Endodermal cell (in vitro differentiated cells): ENCODE measurements at regions not wholly inside any gene's neighbourhood (a gene's known extent, or its start where the extent isn't known, plus 50 kb on each side); places are given as distances from the start of the nearest gene placed in this dataset.

Experiments used
- DNase-seq: peaks from one replicate; pipeline ENCODE4 v3.0.0-alpha.2; 2017
- H3K27ac ChIP-seq: 2 replicates; pipeline ENCODE4 v1.5.1; 2013; ENCODE audit warnings: mild to moderate bottlenecking, low read depth, low read length, moderate library complexity
- H3K27me3 ChIP-seq: 2 replicates; pipeline ENCODE4 v1.6.1; 2013; ENCODE audit warnings: mild to moderate bottlenecking, low read length, moderate library complexity; ENCODE audit not compliant: insufficient read depth, control insufficient read depth, poor library complexity, severe bottlenecking
- H3K36me3 ChIP-seq: 2 replicates; pipeline ENCODE4 v1.7.0; 2013; ENCODE audit warnings: mild to moderate bottlenecking, low read length, moderate library complexity; ENCODE audit not compliant: control insufficient read depth, insufficient read depth
- H3K4me1 ChIP-seq: one replicate; pipeline ENCODE4 v1.7.0; 2013; ENCODE audit warnings: low read length; ENCODE audit not compliant: control insufficient read depth, insufficient read depth
- H3K4me3 ChIP-seq: 2 replicates; pipeline ENCODE4 v1.5.1; 2013; ENCODE audit warnings: mild to moderate bottlenecking, low read length, moderate library complexity
- H3K9ac ChIP-seq: 2 replicates; pipeline ENCODE4 v1.6.1; 2013; ENCODE audit warnings: mild to moderate bottlenecking, low read length, moderate library complexity; ENCODE audit not compliant: poor library complexity, severe bottlenecking; ENCODE audit errors: extremely low read depth
- H3K9me3 ChIP-seq: 2 replicates; pipeline ENCODE4 v1.6.1; 2013; ENCODE audit warnings: mild to moderate bottlenecking, low read length, moderate library complexity; ENCODE audit not compliant: control insufficient read depth
- H3K27ac Mint-ChIP-seq: 2 replicates; pipeline ENCODE4 v1.8.0; 2020; ENCODE audit warnings: mixed read lengths
- H3K27me3 Mint-ChIP-seq: 2 replicates; pipeline ENCODE4 v1.8.0; 2021; ENCODE audit warnings: mild to moderate bottlenecking, mixed read lengths; ENCODE audit not compliant: insufficient read depth
- H3K36me3 Mint-ChIP-seq: 2 replicates; pipeline ENCODE4 v1.8.0; 2020; ENCODE audit warnings: low read depth, mixed read lengths
- H3K4me1 Mint-ChIP-seq: 2 replicates; pipeline ENCODE4 v1.8.0; 2020; ENCODE audit warnings: mixed read lengths
- H3K4me3 Mint-ChIP-seq: 2 replicates; pipeline ENCODE4 v1.8.0; 2020; ENCODE audit warnings: mild to moderate bottlenecking, moderate library complexity, mixed read lengths
- H3K9me3 Mint-ChIP-seq: 2 replicates; pipeline ENCODE4 v1.8.0; 2020; ENCODE audit warnings: mild to moderate bottlenecking, mixed read lengths
- WGBS, 2 experiments: methylation state at CpG; one replicate each; pipeline versions ENCODE4 v1.1.5 to v1.1.7; 2013; ENCODE audit warnings: missing lambda C conversion rate in 2 of 2, mixed read lengths in 1 of 2; ENCODE audit not compliant: insufficient coverage in 1 of 2, insufficient read length in 1 of 2; 5-methylcytosine and 5-hydroxymethylcytosine counted together
- TF ChIP-seq, protein P1 (sequence below): fragments of 200-600 bp; sonication (generic); conservative IDR thresholded peaks from 2 replicates; pipeline ENCODE4 v1.5.0; 2021; ENCODE audit warnings: antibody characterized with exemption, mild to moderate bottlenecking

- Histone ChIP-seq H3K36me3 (no peaks in the 10 kb centered on the region), H3K9ac (no peak overlapping the region), H3K4me3 (no peak overlapping the region), H3K27ac (no peak overlapping the region), H3K27me3 (no peaks in the 10 kb centered on the region), H3K4me1 (no peaks in the 10 kb centered on the region), H3K9me3 (no peaks in the 10 kb centered on the region)
- no peak for DNase-seq
- TF ChIP-seq, protein P1, sequence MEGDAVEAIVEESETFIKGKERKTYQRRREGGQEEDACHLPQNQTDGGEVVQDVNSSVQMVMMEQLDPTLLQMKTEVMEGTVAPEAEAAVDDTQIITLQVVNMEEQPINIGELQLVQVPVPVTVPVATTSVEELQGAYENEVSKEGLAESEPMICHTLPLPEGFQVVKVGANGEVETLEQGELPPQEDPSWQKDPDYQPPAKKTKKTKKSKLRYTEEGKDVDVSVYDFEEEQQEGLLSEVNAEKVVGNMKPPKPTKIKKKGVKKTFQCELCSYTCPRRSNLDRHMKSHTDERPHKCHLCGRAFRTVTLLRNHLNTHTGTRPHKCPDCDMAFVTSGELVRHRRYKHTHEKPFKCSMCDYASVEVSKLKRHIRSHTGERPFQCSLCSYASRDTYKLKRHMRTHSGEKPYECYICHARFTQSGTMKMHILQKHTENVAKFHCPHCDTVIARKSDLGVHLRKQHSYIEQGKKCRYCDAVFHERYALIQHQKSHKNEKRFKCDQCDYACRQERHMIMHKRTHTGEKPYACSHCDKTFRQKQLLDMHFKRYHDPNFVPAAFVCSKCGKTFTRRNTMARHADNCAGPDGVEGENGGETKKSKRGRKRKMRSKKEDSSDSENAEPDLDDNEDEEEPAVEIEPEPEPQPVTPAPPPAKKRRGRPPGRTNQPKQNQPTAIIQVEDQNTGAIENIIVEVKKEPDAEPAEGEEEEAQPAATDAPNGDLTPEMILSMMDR: no peak
- H3K27me3 Mint-ChIP-seq: peaks cover 5% of the 10 kb centered on the region
- no peaks in the 10 kb centered on the region for H3K9me3 Mint-ChIP-seq
- no peak overlapping the region for H3K27ac Mint-ChIP-seq
- peaks cover 9% of the 10 kb centered on the region for H3K4me1 Mint-ChIP-seq
- no peaks in the 10 kb centered on the region for H3K36me3 Mint-ChIP-seq
- 93 to 100% methylated on average over 5 to 10 of the region's 10 CpGs for WGBS, 2 experiments
- H3K4me3 Mint-ChIP-seq: no peak overlapping the region
Measured at GRCh38 chr22:48275412-48275811, 1513.0 kb downstream of the TBC1D22A start.

GRCh38 chr22:48270731-48271130 lies 1508.3 kb downstream of the TBC1D22A start:
- H3K36me3 Mint-ChIP-seq: no peaks in the 10 kb centered on the region
- TF ChIP-seq, protein P1: no peak
- H3K9ac ChIP-seq: no peak overlapping the region
- 96 to 98% methylated on average over 5 to 6 of the region's 6 CpGs for WGBS, 2 experiments
- H3K27me3 Mint-ChIP-seq: peaks cover 11% of the 10 kb centered on the region
- H3K27ac Mint-ChIP-seq: no peak overlapping the region
- no peaks in the 10 kb centered on the region for H3K9me3 ChIP-seq
- no peak overlapping the region for H3K4me3 ChIP-seq
- no peaks in the 10 kb centered on the region for H3K4me1 Mint-ChIP-seq
- no peak for DNase-seq
- no peaks in the 10 kb centered on the region for H3K36me3 ChIP-seq
- H3K9me3 Mint-ChIP-seq: no peaks in the 10 kb centered on the region
- H3K27ac ChIP-seq: no peak overlapping the region
- H3K4me3 Mint-ChIP-seq: no peak overlapping the region
- H3K27me3 ChIP-seq: no peaks in the 10 kb centered on the region
- H3K4me1 ChIP-seq: no peaks in the 10 kb centered on the region

DNA sequence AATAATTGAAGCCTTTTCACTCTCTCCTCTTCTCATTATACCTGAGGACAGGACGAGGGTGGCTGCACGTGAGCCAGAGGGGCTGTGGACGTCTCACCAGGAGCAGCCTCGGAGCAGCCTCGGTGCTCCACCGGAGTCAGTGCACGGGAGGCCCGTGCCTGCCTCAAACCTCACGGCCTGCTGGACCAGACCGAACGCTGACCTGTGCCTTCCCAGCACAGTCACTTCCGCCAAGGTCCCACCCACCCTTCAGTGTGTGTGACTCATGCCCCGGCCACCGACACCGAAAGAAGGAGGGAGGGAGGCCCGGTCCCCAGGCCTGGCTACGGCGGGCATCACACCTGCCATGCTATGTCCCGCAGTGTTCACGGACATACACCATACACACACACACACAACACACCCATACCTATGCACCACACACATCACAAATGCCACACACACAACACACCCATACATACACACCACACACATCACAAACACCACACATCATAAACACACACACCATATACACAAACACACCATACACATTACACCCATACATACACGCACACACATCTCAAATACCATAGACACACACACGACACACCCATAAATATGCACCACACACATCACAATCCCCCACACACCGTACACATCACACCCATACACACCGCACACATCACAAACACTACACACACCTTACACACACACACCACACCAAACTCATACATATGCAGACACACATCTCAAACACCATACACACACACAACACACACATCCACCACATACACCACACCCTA lies 1506.5 kb downstream of the TBC1D22A start:
- no peak overlapping the region for H3K9ac ChIP-seq
- no peak overlapping the region for H3K4me3 ChIP-seq
- Mint-ChIP-seq H3K36me3 (no peaks in the 10 kb centered on the region), H3K27ac (no peak overlapping the region), H3K4me3 (no peak overlapping the region), H3K4me1 (no peaks in the 10 kb centered on the region), H3K27me3 (peaks cover 11% of the 10 kb centered on the region), H3K9me3 (no peaks in the 10 kb centered on the region)
- no peak for DNase-seq
- no peaks in the 10 kb centered on the region for H3K36me3 ChIP-seq
- H3K27me3 ChIP-seq: no peaks in the 10 kb centered on the region
- TF ChIP-seq, protein P1: no peak
- no peaks in the 10 kb centered on the region for H3K4me1 ChIP-seq
- WGBS, 2 experiments: 84 to 90% methylated on average over 7 to 24 of the region's 24 CpGs
- H3K27ac ChIP-seq: no peak overlapping the region
- H3K9me3 ChIP-seq: no peaks in the 10 kb centered on the region
